ENCODE measurements at regions not wholly inside any gene's neighbourhood (a gene's known extent, or its start where the extent isn't known, plus 50 kb on each side); places are given as distances from the start of the nearest gene placed in this dataset.

GRCh38 chr19:30774252-30774766 lies 402.1 kb downstream of the ZNF536 start:
- DNase-seq, result no peak

DNA sequence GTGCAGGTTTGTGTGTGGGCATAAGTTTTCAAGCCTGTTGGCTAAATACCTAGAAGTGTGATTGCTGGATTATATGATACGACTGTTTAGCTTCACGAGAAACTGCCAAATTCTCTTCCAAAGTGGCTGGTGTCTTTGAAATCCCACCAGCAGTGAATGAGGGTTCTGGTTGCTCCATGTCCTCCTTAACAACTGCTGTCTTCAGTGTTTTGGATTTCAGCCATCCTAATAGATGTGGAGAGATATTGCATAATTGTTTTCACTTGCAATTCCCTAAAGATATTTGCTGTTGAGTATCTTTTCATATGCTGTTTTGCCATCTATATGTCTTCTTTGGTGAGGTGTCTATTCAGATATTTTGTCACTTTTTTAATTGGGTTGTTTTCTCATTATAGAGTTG lies 390.5 kb downstream of the ZNF536 start:
- DNase-seq, result no peak

DNA sequence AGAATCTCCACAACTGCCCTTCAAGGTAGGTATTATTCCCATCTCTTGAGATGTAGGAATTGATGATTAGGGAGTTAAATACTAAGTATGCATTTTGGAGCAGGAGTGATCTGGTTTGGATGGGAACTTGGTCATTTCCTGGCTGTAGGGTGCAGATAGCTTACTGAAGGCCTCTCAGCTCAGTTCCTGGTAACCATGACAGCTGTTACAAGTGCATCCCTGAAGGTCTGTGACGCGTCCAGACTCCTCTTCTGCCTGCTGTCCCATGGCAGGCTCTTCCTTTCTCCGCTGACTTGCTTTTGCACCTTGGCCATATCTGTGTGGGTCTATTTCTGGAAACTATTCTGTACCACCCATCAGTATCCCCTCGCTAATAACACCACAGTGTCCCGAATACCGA lies 387.8 kb downstream of the ZNF536 start:
- DNase-seq, result no peak

GRCh38 chr19:30757837-30758617 lies 385.8 kb downstream of the ZNF536 start:
- DNase-seq, result no peak

- no peak for DNase-seq
Observed at GRCh38 chr19:30757104-30757836, 385.1 kb downstream of the ZNF536 start.

- no peak for DNase-seq
Observed at GRCh38 chr19:30755581-30755980, 383.4 kb downstream of the ZNF536 start.

GRCh38 chr19:30754162-30754561 lies 382.0 kb downstream of the ZNF536 start:
- DNase-seq, result no peak

GRCh38 chr19:30752876-30753275 lies 380.7 kb downstream of the ZNF536 start:
- DNase-seq, result no peak

DNA sequence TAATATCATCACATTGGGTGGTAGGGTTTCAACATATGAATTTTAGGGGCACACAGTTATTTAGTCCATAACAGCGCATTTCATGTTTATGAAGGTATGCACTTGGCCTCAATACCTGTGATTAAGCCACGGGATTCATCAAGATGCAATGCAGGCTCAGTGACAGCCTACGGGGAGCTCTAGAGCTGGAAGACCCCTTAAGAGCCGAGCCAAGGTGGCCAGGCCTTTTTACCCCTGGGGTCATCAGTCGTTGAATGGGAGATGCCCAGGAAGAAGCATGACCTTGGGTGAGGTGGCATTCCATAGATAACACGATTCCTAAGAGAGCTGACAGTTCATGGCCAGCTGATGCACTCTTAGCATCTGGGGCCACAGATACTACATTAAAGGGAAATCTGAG lies 380.0 kb downstream of the ZNF536 start:
- no peak for DNase-seq

GRCh38 chr19:30745476-30745985 lies 373.3 kb downstream of the ZNF536 start:
- no peak for DNase-seq

GRCh38 chr19:30744741-30745475 lies 372.7 kb downstream of the ZNF536 start:
- DNase-seq, result no peak

GRCh38 chr19:30743702-30744101 lies 371.5 kb downstream of the ZNF536 start:
- no peak for DNase-seq

DNA sequence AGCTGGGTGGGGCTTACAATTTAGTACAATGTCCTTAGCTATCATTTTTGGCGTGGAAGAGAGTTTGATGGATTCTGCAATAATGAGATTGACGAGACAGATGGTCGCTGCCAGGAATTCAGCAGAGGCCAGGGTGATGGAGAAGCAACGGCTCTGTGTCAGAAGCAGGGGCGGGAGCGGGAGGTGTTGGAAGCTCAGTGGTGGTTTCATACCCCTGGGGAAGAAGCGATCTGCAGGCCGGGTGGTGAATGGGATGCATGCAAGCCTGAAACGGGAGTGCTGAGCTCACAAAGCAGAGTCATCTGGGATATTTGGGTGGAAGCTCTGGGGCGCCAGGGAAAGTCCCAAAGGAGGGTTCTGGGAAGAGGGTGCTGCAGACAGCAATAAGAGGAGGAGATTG lies 370.8 kb downstream of the ZNF536 start:
- DNase-seq, result no peak

GRCh38 chr19:30742406-30742938 lies 370.3 kb downstream of the ZNF536 start:
- DNase-seq, result no peak

- no peak for DNase-seq
Observed at GRCh38 chr19:30741566-30741965, 369.4 kb downstream of the ZNF536 start.

GRCh38 chr19:30739394-30739793 lies 367.2 kb downstream of the ZNF536 start:
- no peak for DNase-seq

DNA sequence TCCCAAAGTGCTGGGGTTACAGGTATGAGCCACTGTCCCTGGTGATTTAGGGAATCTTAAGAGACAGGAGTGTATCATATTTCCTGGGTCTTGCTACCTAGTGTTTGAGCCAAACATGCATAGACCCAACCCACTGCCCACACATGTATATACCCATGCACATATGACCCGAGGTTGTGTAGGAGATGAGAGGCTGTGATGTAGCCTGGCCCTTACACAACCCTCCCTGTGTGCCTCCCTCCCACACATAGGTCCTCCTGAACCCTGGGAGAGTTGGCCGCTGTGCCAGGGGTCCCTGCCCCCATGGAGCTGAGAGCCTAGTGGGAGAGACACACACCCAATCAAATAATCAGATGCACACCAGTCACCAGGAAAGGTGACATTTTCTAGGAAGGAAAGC lies 365.9 kb downstream of the ZNF536 start:
- no peak for DNase-seq

GRCh38 chr19:30734669-30735068 lies 362.5 kb downstream of the ZNF536 start:
- no peak for DNase-seq

DNA sequence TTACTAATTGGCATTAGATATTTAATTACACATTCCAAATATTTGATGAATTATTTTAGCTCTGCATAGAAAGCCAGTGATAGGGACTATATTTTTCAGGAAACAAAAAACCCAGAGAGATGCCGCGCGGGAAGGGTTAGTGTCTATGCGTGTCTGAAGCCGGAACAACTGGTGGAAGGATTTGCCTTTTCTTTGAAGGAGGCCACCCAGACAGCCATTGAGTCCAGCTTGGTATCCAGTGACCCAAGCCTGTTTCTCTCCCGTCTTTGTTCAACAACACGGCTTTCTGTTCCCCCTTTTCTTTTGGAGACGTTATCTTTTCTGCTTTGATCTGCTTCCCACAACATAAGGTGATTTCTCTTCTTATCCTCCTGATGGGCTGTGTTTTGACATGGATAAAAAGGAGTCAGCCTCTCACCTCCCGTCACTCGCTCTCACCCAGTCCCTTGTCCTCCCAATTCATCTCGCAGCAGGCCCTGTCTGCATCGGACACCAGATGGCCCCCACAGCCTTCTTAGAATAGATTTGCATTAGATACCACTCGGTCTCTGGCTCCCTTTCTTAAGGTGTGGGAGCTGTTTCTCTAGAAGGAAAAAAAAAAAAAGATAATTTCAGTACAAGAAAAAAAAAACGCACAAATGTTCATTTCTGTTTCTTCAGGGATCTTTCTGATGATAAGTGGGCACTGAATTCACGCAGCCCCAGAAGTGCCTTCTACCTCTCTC lies 361.8 kb downstream of the ZNF536 start:
- DNase-seq, result no peak

DNA sequence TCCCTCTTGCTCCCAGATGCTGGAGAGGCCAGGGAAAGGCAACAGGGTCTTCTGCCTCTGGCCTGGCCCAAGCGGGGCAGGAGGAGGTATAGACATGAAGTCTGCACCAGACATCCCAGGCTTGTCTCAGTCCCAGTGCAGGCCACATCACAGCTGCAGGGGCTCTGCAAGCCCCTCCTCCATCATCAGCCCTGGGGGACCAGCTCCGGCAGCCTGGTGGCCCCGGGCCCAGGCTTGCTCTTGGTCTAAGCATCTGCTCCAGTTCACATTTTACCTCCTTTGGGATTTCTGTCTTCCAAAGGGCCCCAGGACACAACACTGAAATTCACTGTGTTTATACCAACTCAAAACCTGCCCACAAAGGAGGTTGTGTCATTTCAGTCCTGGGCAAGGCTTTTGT lies 359.4 kb downstream of the ZNF536 start:
- DNase-seq, result no peak

GRCh38 chr19:30729451-30729850 lies 357.3 kb downstream of the ZNF536 start:
- no peak for DNase-seq

- DNase-seq, result no peak
Observed at GRCh38 chr19:30722761-30723160, 350.6 kb downstream of the ZNF536 start.

Data from activated T-cell treated with anti-CD3 and anti-CD28 coated beads, Interleukin-2, amount 50 U/mL, for 1 hour (primary cell).